ENCODE measurements at regions not wholly inside any gene's neighbourhood (a gene's known extent, or its start where the extent isn't known, plus 50 kb on each side); places are given as distances from the start of the nearest gene placed in this dataset.

- TF ChIP-seq CTCF (IDR thresholded peaks at IDR 0.05; ENCODE audit: low read depth, low read length, poor library complexity, severe bottlenecking) (no peak), EZH2phosphoT487 (IDR thresholded peaks at IDR 0.05; ENCODE audit: borderline replicate concordance, low read length) (no peak)
Measured at GRCh38 chr16:75952124-75952523, 225.8 kb upstream of the CPHXL start.
